AG08395 (cell line): ENCODE measurements at regions not wholly inside any gene's neighbourhood (a gene's known extent, or its start where the extent isn't known, plus 50 kb on each side); places are given as distances from the start of the nearest gene placed in this dataset.
A peak's percentile ranks its signal among the peaks of the same experiment; 100 is the strongest.
"Not testable (repeated sequence)": the region's sequence is repeated elsewhere in the genome, so short reads cannot be mapped to it uniquely, and the experiment has no call there.

ENCODE experiments used
- DNase-seq: peaks from one replicate; pipeline ENCODE4 v3.0.0; 2012; ENCODE audit warnings: mixed read lengths, low spot score

DNA sequence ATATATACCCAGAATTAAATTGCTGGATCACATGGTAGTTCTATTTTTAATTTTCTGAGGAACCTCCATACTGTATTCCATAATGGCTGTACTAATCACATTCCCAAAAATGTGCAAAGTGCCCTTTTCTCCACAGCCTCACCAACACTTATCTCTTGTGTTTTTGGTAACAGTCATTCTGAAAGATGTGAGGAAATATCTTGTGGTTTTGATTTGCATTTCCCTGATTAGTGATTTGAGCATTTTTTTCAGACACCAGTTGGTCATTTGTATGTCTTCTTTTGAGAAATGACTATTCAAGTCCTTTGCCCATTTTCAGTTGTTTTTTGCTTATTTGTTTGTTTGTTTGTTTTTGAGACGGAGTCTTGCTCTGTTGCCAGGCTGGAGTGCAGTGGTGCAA lies 98.1 kb upstream of the SIMC1 start:
- DNase-seq, result not testable (repeated sequence)

DNA sequence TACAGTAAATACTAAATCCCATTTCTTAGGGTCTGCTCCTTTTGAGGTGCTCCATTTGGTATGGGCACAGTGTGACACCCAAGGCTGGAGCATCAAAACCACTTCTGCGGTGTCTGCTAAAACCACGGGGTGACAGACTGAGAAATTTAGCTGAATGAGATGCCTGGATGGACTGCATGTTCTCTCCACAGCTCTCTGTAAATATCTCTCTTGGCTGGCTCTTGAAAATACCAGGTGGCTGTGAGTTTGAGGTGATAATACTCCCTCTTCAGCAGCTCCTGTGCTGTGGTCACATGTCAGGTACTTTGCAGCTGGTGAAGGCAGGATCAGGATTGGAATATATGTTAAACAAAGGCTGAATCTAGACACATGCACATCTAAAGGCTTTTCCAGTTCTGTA lies 93.7 kb upstream of the SIMC1 start:
- DNase-seq, result no peak

DNA sequence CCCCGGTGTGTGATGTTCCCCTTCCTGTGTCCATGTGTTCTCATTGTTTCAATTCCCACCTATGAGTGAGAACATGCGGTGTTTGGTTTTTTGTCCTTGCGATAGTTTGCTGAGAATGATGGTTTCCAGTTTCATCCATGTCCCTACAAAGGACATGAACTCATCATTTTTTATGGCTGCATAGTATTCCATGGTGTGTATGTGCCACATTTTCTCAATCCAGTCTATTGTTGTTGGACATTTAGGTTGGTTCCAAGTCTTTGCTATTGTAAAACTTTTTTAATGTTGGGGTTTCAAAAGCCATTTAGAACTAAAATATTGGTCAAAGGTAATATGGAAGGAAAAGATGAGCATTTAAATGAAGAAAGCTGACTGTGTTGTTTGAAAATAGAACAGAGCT lies 88.3 kb upstream of the SIMC1 start:
- DNase-seq, result not testable (repeated sequence)

DNA sequence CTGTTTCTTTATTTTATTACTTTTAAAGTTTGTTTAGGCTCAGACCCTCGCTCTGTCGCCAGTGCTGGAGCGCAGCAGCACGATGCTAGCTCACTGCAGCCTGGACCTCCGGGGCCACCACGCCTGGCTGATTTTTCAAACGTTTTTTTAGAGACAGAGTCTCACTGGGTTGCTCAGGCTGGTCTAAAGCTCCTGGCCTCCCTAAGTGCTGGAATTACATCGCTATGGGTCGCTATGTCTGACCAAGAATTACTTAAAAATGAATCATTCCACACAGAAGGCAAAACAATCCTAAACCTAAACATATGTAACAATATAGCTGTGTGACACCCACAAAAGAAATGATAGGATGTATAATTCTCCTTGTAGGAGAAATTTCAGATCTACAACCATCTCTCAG lies 86.9 kb upstream of the SIMC1 start:
- no peak for DNase-seq

DNA sequence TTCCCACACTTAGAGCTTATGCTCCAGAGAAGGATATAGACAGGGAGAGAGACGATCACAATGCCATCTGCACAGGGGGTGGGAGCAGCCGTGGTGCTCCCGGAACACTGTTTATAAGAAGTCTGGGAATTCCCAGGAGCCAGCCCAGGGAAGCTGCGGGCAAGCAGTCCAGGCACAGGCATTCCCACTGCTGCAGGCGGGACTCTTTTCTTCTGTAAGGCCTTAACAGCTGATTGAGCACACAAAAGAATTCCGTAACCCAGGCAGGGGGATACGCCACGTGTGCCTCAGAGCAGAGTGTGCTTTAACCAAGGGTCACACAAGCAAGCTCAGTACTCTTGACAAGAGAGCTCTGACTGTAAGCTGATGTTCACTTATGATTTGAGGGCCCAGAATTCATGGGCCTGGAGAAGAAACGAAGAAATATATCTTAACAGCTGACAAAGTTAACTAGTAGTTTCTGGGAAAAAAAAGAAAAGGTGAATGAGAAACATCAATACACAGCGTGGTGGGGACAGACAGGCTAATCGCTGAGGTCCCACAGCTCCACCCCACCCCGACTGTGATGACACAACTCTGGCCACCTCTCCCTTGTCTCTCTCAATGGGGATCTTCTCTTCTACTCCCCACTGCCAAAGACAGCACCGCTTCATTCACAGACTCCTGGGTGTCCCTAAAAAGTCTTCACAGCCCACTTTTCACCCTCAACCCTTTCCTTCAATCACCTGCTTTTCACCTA lies 85.9 kb upstream of the SIMC1 start:
- no peak for DNase-seq

DNA sequence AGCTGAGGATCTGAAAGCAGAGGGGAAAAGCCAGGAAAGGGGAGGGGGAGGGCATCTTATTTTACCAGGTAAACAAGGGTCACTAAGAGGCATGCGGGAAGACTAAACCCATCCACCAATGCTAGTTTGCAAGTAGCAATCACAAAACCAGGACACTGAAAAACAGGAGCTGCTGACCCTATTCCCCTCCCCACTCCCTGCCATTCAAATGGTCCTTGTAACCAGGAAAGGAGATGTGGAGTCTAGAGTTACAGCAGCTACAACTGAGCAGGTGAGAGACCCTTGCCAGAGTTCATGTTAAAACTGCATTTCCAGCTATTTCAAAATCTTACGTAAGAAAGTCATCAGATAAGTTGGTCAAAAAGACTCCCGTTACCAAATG lies 85.3 kb upstream of the SIMC1 start:
- DNase-seq, result no peak

DNA sequence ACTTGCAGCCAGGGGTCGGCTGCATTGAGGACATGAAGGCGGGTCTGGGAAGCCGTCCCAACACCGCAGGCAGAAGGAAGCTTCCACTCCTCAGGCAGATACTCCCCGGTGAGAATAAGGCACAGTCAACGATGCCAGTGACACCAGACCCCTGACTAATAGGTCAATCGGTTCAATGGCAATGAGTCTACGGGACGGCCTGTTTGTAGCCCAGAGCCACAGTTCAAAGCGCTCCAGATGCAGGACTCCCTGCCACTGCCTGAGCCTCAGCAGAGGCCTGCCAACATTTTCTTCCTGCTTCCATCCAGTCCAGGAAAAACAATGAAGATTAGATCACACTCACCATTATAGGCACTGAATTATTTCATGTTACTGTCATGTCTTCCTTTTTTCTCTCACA lies 84.5 kb upstream of the SIMC1 start:
- DNase-seq, result peak; percentile 26

DNA sequence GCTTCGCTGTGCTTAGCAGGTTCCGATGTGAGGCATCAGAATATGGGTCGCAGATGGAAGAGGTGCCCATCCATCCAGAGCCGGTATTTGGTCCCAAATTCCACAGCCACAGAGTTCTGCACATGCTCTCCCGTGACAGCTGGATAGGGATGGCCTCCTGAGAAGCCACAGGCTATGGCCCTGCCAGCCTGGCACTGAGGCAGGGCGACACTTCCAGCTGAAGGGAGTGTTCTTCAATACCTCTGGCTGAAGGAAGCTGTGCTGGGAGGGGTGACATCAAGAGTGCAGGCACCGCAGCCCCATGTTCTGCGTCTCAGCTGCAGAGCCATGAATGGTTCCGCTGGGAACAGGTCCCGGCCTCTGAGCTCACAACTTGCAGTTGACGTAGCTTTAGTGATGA lies 83.4 kb upstream of the SIMC1 start:
- no peak for DNase-seq

DNA sequence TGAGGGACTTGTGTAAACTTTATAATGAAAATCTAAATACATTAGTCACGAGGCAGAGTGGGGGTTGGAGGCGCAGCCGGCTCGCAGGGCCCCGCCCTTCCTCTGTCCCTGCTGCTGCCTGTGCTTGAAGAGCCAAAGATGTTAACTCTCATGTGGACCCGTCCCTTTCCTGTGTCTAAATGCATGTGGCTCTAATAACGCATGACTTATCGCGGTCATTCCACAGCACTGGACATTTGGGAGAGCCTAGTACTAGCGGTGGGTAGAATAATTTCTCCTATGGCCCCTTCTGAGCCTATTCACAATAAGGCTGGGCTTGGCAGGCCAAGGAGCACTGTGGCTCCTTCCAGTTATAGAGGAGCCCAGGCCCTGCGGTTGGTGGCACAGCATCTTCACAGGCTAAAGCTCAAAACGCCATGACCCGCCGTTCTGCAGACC lies 82.3 kb upstream of the SIMC1 start:
- DNase-seq, result no peak

DNA sequence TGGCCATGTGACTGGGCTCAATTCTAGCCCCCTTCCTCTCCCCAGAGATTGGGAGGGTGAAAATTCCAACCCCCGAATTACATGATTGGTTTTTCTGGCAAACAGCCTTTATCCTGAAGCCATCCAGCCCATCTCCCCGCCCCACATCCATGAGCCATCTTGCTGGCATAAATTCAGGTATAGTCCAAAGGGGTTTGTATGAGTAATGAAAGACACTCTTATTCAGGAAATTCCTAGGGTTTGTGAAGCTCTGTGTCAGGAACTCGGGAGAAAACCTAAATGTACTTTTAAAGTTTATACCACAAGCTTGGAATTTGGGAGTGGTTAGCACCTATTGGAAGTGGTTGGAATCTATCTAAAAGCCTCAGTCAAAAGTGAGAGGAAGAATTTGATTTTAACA lies 80.6 kb upstream of the SIMC1 start:
- DNase-seq, result peak; percentile 59

DNA sequence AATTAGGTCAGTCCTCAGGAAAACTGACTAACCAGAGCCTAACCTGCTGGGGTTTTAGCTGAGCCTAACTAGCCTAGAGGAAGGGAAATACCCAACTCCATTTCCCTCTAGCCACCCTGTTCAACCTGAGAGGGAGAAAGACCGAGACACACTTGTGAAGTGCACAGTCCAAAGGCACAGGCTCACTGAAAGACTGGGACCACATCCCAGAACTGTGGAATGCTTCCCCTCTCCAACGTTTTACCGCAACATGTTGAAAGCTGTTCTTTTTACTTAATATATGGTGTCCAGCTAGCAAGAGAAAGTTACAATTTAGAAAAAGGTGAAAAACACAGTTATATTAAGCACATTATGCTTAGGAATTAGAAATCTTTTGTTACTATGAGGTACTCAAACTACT lies 76.8 kb upstream of the SIMC1 start:
- no peak for DNase-seq

DNA sequence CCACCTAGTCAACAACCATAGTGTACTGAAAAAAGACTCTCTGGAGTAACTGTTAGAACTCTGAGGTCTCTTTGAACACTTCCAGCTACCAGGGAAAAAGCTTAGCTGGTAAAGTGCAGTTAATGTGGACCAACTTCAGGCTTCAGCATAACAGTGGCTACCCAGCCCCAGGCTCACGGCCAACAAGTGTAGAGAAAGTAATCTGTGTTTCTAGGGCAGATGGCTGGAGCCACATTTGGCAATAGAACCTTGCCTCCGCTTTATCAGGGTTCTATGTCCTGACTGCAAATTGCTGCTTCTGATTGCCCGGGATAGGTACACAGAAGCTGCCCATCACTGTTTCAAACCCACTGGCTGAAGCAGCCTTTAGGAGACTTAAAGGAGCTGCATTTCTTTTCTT lies 76.0 kb upstream of the SIMC1 start:
- no peak for DNase-seq

DNA sequence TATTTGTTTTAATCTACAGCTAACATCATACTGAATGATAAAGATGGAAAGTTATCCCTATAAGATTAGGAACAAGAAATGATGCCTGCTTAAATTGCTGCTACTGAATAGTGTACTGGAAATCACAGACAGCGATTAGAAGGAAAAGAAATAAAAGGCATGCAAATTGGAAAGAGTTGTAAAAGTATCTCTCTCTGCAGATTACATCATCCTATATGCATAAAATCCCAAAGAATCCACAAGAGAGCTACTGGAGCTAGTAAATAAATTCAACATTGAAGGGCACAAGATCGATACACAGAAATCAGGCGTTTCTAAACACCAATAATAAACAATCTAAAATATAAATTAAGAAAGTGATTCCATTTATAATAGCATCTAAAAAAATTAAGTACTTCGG lies 75.3 kb upstream of the SIMC1 start:
- DNase-seq, result no peak

DNA sequence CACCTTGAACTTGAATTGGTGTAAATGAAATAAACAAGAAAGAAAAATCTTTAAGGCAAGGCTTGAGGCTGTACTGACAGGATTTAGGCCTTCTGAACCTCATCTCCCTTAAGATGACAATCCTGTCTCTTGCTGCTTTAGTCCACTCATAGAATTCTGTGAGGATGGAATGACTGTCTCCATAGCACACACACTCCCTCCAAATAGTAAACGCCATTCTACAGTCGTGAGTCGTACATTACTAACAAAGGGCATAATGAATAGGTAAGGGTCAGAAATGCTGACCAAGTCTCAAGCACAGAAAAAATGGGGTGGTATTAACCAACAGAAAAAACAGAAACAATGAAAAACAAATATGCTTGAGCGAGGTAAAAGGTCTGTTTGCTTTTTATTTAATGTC lies 71.8 kb upstream of the SIMC1 start:
- DNase-seq, result no peak

DNA sequence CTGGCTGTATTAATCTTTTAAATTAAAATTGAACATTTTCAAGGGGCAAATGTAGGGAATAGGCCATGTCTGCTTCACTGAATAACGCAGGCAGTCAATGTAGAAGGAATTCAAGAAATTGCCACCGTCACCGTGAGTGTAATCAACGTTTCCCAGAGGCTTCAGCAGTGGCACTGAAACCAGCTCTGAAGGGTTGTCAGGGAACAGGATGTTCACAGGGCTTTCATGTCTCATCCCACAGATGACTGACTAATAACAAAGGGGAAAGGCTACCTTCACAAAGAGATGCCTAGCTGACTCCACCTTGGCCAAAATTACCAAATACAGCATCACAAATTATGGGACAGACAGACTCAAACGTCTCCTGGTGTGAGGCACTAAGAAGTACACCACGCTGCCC lies 70.4 kb upstream of the SIMC1 start:
- no peak for DNase-seq

DNA sequence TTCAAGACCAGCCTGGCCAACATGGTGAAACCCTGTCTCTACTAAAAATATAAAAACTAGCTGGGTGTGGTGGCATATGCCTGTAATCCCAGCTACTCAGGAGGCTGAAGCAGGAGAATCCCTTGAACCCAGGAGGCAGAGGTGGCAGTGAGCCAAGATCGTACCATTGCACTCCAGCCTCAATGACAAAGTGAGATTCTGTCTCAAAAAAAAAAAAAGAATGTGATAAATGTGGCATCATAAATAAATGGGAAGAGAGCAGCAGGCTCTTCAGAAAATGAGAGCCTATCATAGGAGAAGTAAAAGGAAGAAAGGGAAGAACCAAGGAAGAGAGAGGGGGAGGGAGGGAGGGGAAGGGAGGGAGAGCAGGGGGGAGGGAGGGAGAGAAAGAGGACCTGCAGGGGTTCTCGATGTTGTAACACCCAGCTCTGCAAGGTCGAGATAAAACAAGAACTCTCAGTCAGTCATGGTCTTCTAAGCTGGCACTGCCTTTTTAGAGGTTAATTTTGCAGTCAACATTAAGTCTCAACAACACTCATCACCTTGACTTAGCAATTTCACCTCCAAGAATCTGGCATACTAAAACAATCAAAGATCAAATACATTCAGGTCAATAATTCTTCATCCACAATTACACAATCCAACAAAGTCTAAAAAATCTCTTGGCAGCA lies 68.7 kb upstream of the SIMC1 start:
- no peak for DNase-seq

DNA sequence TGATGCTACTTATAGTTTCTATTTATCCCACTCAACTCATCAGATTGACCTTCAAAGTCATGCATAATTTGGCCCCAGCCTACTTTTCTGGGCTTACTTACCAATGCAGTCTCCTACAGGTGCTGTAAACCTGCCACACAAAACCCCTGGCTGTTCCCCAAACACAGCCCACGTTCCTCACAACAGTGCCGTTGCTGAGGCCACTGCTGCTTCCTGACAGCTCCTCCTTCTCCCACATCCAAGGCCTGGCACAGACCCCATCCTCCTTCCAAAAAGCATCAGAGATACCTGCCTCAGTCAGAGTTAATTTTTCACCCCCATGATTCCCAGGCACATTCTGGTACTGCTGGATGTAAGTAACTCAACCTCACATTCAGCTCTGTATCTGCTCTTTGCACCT lies 68.1 kb upstream of the SIMC1 start:
- DNase-seq, result no peak

DNA sequence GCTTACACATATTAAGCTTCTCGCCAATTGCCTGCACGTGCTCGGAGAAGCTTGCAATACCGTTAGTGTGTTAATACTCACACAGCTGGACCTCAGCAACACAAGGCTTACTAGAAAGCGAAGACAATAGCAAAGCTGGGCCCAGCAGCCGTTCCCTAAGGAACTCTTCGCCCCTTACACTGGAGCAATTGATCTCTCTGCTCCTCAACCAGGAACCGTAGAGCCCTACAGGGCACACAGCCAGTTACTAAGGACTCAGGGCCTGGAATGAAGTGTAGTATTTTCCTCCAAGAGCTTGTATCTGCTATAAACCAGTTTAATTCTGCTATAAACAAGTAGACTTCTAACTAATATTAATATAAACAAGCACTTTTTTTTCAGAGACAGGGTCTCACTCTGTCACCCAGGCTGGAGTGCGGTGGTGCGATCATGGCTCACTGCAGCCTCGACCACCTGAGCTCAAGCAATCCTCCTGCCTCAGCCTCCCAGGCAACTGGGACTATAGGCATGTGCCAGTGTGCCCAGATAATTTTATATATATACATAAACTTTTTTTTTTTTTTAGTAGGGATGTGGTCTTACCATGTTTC lies 67.0 kb upstream of the SIMC1 start:
- no peak for DNase-seq

DNA sequence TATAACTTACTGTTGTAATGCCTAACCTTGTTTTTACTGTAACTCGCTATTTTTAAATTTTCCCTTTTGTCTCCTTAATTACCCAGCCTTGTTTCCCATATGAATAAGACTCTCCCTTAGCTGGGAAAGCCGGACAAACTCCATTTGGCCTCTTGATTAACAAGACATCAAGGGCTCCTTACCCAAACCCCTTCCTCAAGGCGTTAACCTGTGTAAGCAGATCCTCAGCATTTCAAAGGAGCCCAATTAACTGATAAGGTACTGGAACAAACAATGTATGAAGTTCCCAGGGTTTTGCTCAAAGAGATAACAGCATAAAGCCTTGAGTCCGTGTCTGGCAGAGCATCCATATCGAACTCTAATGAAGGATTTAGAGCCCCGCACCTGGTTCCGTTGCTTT lies 66.0 kb upstream of the SIMC1 start:
- no peak for DNase-seq

DNA sequence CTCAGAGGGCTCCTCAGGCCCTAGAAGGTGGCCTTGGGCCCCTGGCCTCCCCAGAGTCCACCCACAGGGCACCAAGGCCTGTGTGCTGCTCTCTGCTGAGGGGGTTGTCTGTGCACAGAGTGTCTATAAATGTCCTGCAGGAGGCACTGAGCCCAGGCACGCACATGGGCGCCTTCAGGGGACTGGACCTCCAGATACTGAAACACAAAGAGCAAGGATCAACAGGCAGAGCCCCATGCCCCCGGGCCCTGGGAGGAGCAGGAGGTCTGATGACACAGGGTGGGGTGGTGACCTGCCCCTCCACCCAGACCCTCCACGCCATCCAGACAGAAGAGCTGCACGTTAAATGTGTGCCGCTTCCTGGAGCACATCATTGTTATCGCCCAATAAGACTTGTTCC lies 64.6 kb upstream of the SIMC1 start:
- DNase-seq, result no peak

DNA sequence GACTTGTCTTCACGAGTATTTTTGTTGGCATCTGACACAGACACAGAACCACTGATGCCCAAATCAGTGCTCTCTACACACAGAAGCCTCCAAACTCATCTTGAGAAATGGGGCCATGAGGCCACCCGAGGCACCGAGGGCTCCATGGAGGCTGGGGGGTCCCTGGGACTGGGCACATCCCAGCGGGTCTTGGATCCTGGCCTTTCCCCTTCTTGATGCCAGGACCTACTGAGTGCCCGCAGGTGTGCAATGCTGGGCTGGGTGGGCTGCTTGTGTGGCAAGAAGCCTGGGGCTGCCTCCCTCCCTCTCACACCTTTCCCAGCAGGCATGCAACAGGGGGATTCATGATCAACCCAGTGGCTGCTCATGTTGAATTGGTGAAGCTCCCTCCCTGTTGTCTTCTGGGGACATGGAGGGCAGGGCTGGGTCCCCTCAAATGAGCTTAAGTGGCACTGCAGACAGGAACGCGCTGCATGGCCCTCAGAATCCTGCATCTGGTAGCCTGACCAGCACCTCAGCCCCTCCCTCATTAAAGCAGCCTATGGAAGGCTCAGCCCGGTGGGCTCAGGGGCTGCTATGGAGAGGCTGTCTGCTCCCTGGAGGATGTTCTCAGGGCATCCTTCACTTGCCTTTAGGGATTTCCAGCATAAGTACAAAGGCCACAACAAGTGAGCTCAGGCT lies 63.7 kb upstream of the SIMC1 start:
- no peak for DNase-seq

DNA sequence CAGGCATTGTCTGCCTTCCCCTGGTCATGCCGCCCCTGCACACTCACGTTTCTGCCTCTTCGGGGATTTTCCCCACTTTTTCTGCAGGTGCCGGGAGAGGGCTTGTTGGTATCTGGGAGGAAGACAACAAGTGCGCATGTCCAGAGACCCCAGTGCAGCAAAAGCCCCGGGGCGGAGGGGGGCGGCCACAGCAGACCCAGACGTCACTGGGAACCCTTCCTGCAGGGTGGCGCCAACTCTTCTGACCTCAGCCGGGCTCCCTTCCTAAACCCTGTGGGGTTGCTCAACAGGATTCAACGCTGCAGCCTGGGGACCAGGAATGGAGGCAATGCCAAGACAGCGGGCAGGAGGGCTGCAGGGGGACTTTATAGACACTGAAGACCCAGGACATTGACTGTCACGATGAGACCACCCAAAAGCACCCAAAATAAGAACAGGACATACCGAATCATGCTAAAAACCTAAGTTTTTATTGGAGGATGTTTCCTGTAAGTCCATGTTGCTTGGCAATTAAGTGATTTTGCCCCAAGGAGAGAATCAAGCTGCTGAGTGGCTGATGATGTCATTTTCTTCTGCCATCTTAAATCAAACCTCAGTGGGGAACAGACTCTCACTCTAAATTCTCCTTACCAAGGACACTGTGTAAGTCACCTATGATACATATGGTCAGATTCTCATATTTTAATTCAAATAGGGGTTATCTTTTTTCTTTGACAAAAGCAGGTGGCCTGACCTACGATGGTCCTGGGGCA lies 62.9 kb upstream of the SIMC1 start:
- no peak for DNase-seq
